ENCODE measurements at regions not wholly inside any gene's neighbourhood (a gene's known extent, or its start where the extent isn't known, plus 50 kb on each side); places are given as distances from the start of the nearest gene placed in this dataset.

DNA sequence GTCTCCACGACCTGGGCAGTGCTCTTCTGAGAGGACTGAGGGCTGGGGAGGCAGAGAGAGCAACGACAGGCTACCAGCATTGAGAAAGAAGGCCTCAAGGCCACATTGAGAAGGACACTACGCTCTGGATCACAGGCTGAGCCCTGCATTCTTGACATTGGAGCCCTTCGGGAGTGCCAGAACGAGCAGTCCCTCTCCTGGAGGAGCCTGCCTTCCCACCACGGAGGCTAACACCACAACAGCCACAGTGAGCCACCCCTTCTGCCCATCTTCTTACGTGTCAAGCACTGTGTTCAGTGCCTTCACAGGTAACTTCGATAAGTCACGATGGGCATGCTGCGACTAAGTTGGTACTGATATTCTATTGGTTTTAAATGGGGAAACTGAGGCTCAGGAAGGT lies 267.8 kb downstream of the RPS24 start:
- DNase-seq = no peak

GRCh38 chr10:78301891-78302738 lies 268.5 kb downstream of the RPS24 start:
- DNase-seq = no peak

GRCh38 chr10:78302739-78302988 lies 269.0 kb downstream of the RPS24 start:
- no peak for DNase-seq

GRCh38 chr10:78302989-78303854 lies 269.6 kb downstream of the RPS24 start:
- DNase-seq = peak; percentile 74

DNA sequence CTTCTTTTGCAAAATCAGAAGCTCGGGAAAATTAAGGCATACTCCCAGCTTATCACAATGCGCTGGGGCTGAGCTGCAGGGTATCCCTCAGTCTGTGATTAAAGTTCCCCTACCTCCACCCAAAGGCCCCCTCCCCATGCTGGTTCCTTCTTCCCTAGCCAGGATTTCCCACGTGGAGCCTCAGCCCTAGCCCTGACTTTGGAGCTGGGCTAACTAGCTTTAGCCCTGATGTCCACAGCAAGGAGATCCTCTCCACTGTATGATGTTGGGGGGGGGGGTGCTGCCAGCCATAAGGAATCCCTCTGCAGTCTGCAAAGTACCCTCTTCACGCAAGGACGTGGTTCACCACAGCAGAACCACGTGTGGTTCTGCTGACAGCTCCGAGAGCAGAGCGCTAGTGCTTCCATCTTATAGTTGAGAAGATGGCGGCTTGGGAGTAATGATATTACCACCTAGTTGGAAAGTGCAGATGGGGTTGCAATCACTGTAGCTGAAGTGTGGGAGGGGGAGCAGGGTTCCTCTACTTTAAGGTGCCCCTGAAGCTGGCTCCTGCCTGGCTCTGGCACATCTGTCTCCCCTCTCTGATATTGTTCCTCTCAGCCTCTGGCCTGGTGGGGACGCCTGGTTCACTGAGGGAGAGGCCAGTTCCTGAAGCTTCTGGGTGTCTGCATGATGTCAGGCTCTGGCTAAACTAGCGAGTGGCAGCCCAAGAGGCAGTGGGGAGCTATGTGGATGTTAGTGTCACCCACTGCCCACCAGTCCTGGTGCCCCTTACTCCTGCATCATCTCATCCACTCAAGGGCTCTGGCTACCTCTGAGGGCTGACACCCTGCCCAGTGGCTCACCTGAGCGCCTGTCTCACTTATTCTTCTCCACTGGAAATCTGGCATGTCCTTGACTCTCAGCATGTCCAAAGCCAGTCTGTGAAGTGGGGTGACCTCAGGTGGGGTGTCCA lies 270.7 kb downstream of the RPS24 start:
- DNase-seq = no peak

DNA sequence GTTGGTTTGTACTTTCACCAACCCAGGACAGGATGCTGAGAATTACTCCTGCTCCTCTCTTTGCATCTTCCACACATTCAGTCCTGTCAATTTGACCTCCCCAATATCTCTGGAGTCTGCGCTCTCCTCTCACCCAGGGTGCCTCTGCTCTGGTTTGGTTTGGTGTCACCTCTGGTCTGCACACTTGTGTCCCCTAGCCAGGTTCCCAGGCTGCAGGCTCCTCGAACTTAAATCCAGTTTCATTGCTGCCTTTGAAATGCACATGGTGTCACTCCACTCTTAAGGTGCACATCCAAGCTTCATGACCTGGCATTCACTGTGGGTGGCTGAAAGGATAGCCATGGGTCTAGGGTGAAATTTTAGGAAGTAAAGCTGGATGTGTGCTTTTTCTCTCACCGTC lies 271.6 kb downstream of the RPS24 start:
- DNase-seq = no peak

DNA sequence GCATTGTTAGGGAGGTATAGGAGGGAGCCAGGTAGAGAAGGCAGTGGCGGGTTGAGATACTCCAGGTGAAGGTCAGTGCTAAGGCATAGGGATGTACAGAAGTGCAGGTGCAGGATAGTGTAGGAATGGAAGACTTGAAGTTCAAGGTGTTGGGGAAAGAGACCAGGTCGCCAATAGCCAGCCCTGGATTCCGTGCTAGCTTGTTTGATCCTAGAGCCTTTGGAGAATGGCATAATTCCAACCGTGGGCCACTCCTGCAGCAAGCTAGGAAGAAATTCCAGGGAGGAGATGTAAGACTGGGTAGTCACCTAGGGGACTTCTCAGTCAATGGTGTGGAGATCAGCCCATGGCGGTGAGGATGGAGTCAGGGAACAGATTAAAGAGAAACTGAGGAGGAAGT lies 272.7 kb downstream of the RPS24 start:
- no peak for DNase-seq

DNA sequence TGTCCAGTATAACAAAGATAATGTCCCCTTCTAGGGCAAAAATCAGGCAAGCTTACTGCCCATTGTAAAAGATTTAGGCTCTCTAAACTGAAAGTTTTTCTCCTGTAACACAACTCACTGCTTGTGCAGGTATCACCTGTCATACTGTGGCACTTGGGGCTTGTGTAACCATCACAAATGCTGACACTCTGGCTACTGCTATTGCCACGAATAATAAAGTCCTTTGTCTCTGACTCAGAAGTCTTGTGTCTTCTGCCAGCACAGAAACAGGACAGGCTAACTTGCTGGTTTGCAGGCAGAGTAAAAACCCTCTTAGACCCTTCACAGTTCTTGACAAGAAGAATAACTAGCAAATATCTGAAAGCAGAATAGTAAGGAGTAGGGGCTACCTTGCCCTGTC lies 273.9 kb downstream of the RPS24 start:
- no peak for DNase-seq

GRCh38 chr10:78309536-78310237 lies 276.0 kb downstream of the RPS24 start:
- no peak for DNase-seq

GRCh38 chr10:78310481-78311080 lies 276.9 kb downstream of the RPS24 start:
- no peak for DNase-seq

- DNase-seq = no peak
Measured at GRCh38 chr10:78312197-78313047, 278.8 kb downstream of the RPS24 start.

DNA sequence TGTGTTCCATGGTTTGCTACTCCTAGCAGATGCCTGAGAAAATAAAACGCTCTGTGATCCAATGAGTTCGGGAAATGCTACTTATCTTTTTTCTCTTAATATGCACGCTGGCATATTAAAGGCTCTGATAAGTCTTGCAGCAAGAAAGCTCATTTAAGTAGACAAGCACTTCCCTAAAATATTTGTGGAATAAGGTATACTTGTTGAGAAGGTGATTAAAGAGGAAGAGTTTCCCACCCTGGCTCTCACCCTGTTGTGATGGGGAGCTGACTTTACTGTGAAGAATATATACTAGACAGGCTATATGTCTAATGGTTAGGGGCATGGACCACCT lies 279.4 kb downstream of the RPS24 start:
- DNase-seq = no peak

GRCh38 chr10:78313636-78314035 lies 280.0 kb downstream of the RPS24 start:
- DNase-seq = no peak

DNA sequence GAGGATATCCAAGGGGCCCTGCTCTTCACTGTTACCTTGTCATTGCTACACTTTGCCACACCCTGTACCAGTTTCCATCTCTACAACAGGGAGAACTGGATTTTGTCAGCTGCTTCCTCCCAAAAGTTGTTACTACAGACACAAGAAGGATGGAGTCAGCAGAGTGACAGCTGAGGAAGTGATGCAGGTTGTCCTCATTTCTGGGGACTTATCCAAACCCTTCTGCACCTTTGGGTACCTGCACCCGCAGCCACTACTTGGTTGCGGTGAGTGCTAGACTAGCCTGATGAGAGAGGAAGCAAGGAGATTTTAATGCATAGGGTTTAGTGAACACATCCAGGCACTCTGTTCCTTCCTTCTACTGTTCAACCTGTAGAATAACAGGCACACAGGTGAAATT lies 281.0 kb downstream of the RPS24 start:
- no peak for DNase-seq

DNA sequence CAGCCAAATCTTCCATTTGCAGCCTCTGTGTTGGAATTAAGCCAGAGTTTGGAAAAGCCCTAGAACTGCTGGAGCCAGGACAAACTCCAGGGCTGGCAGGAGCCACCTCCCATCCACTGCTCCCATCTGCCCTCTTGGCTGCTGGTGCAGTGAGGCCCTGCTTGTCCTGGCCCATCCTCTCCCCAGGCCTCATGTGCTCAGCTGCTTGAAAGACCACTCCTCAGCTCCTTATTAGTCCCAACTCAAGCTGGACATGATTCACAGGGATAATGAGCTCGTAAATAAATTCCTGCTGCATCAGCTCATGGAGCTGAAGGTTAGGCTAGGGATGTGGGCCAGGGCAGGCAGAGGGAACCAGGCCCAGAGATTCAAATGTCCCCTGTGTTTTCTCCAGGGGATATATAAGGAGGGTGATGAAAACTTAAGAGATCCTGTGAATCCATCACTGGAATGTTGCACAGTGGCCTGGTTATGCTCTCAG lies 282.8 kb downstream of the RPS24 start:
- DNase-seq = no peak

DNA sequence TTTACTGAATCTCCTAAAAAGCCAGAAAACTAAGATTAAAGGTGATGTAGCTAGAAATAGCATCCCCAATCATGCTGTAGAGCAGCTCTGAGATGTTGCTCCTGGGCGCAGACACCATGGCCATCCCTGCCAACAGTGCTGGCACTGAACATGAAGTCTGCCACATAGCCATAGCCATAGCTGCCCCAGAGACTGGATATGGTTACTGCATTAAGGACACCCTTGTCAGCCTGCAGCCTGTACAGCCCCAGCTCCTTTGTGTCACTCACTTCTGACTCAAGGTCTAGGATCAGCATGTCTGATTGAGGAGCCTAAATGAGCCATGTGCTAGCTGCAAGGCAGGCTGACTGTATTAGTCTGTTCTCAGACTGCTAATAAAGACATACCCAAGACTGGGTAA lies 284.6 kb downstream of the RPS24 start:
- DNase-seq = no peak

- no peak for DNase-seq
Measured at GRCh38 chr10:78319371-78319770, 285.7 kb downstream of the RPS24 start.

- DNase-seq = no peak
Measured at GRCh38 chr10:78319841-78320240, 286.2 kb downstream of the RPS24 start.

GRCh38 chr10:78320506-78320905 lies 286.8 kb downstream of the RPS24 start:
- no peak for DNase-seq

DNA sequence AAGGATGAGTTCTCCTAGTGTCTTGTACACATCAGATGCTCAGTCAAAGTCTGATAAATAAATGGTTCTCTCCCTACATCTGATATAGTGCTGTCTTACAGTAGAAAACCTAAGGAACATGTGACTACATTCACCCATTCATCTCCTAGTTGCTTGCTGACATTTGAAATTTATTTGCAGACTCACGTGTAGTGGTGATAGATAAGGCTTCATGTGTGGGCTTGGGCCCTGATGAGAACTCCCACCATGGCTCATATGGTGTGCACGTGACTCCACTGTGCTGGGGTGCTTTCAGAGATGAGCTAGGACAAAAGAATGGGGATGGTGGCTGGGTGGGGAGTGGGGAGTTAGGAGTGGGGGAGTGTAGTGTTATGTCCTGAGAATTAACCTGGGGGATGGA lies 287.3 kb downstream of the RPS24 start:
- no peak for DNase-seq

DNA sequence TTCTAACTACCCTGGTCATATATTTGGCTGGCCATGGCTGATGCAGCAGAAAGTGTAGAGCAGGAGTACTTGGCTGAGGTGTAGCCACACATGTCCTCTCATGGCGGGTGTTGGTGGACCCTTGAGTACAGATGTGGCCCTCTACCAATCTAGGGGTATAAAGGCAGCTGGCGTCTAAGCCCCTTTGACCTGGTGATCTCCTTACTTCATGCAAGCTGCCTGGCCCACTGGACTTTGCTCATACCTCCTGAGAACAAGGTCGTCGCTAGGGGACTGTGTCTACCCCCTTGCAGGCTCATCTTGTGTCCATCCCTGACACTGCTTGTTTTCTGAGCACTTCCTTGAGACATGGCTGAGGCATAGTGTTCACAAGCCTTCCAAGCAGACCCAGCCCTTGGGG lies 287.8 kb downstream of the RPS24 start:
- DNase-seq = no peak
